Breast epithelium (tissue), 3 donors: ENCODE measurements at regions not wholly inside any gene's neighbourhood (a gene's known extent, or its start where the extent isn't known, plus 50 kb on each side); places are given as distances from the start of the nearest gene placed in this dataset.

ENCODE experiments used
- CTCF ChIP-seq, 3 donors: fragments of 450-650 bp; IDR thresholded peaks; one replicate each; pipeline ENCODE4 v1.5.1; 2016 to 2017; ENCODE audit warnings: antibody characterized with exemption in 3 of 3, mild to moderate bottlenecking in 3 of 3, moderate library complexity in 3 of 3
- POLR2A ChIP-seq: fragments of 450-650 bp; IDR thresholded peaks from one replicate; pipeline ENCODE4 v1.6.1; 2016; ENCODE audit warnings: antibody characterized with exemption, mild to moderate bottlenecking, moderate library complexity
- POLR2AphosphoS5 ChIP-seq, 3 donors: sonication (generic); formaldehyde crosslinking; IDR thresholded peaks; one replicate each; pipeline ENCODE4 v1.6.1; 2017; ENCODE audit warnings: antibody characterized with exemption in 3 of 3

GRCh38 chr10:64546073-64546472, 1024.9 kb downstream of the REEP3 start:
- TF ChIP-seq CTCF (IDR thresholded peaks at IDR 0.05), result no peak
- no peak for TF ChIP-seq POLR2AphosphoS5 (IDR thresholded peaks at IDR 0.05)
- no peak for TF ChIP-seq POLR2A
